ENCODE measurements at regions not wholly inside any gene's neighbourhood (a gene's known extent, or its start where the extent isn't known, plus 50 kb on each side); places are given as distances from the start of the nearest gene placed in this dataset.
"Not testable (repeated sequence)": the region's sequence is repeated elsewhere in the genome, so short reads cannot be mapped to it uniquely, and the experiment has no call there.

GRCh38 chr15:38128341-38128781 is 124.3 kb upstream of the SPRED1 start:
- DNase-seq (ENCODE audit: low read depth) = no peak

GRCh38 chr15:38128921-38129320 is 123.7 kb upstream of the SPRED1 start:
- DNase-seq (ENCODE audit: low read depth) = no peak

- no peak for DNase-seq (ENCODE audit: low read depth)
Observed at GRCh38 chr15:38129531-38130204, 123.0 kb upstream of the SPRED1 start.

- DNase-seq (ENCODE audit: low read depth) = no peak
Observed at GRCh38 chr15:38130205-38130567, 122.5 kb upstream of the SPRED1 start.

GRCh38 chr15:38130740-38131498 is 121.7 kb upstream of the SPRED1 start:
- no peak for DNase-seq (ENCODE audit: low read depth)

- no peak for DNase-seq (ENCODE audit: low read depth)
Observed at GRCh38 chr15:38134252-38134651, 118.4 kb upstream of the SPRED1 start.

GRCh38 chr15:38142195-38142594 is 110.4 kb upstream of the SPRED1 start:
- DNase-seq (ENCODE audit: low read depth) = not testable (repeated sequence)

GRCh38 chr15:38144921-38145320 is 107.7 kb upstream of the SPRED1 start:
- no peak for DNase-seq (ENCODE audit: low read depth)

GRCh38 chr15:38145651-38146111 is 107.0 kb upstream of the SPRED1 start:
- DNase-seq (ENCODE audit: low read depth) = no peak

GRCh38 chr15:38147246-38147645 is 105.4 kb upstream of the SPRED1 start:
- no peak for DNase-seq (ENCODE audit: low read depth)

GRCh38 chr15:38148471-38148870 is 104.2 kb upstream of the SPRED1 start:
- DNase-seq (ENCODE audit: low read depth) = no peak

- DNase-seq (ENCODE audit: low read depth) = no peak
Observed at GRCh38 chr15:38149315-38149714, 103.3 kb upstream of the SPRED1 start.

- no peak for DNase-seq (ENCODE audit: low read depth)
Observed at GRCh38 chr15:38150148-38150547, 102.5 kb upstream of the SPRED1 start.

GRCh38 chr15:38150794-38151193 is 101.8 kb upstream of the SPRED1 start:
- DNase-seq (ENCODE audit: low read depth) = no peak

GRCh38 chr15:38153781-38154180 is 98.9 kb upstream of the SPRED1 start:
- DNase-seq (ENCODE audit: low read depth) = no peak

- no peak for DNase-seq (ENCODE audit: low read depth)
Observed at GRCh38 chr15:38154255-38154654, 98.4 kb upstream of the SPRED1 start.

GRCh38 chr15:38154837-38155236 is 97.8 kb upstream of the SPRED1 start:
- no peak for DNase-seq (ENCODE audit: low read depth)

- no peak for DNase-seq (ENCODE audit: low read depth)
Observed at GRCh38 chr15:38163658-38164057, 89.0 kb upstream of the SPRED1 start.

GRCh38 chr15:38164061-38164460 is 88.6 kb upstream of the SPRED1 start:
- DNase-seq (ENCODE audit: low read depth) = no peak

- no peak for DNase-seq (ENCODE audit: low read depth)
Observed at GRCh38 chr15:38164507-38164906, 88.1 kb upstream of the SPRED1 start.

GRCh38 chr15:38168467-38169070 is 84.1 kb upstream of the SPRED1 start:
- DNase-seq (ENCODE audit: low read depth) = no peak

GRCh38 chr15:38171973-38172372 is 80.7 kb upstream of the SPRED1 start:
- DNase-seq (ENCODE audit: low read depth) = no peak

- DNase-seq (ENCODE audit: low read depth) = no peak
Observed at GRCh38 chr15:38174691-38175090, 77.9 kb upstream of the SPRED1 start.
